Fibroblast of the aortic adventitia (primary cell): ENCODE measurements at regions not wholly inside any gene's neighbourhood (a gene's known extent, or its start where the extent isn't known, plus 50 kb on each side); places are given as distances from the start of the nearest gene placed in this dataset.

ENCODE experiments used
- DNase-seq: peaks from one replicate; pipeline ENCODE4 v3.0.0-alpha.2; 2010; ENCODE audit warnings: low read depth
- H3K4me3 ChIP-seq: 2 replicates; pipeline ENCODE4 v1.5.1; 2011; ENCODE audit warnings: low read depth, mild to moderate bottlenecking, control low read depth, low read length, moderate library complexity
- TF ChIP-seq, protein P1 (sequence below): IDR thresholded peaks from 2 replicates; pipeline ENCODE4 v1.5.1; 2011; ENCODE audit warnings: mild to moderate bottlenecking, low read length, control low read depth, inconsistent platforms; ENCODE audit not compliant: insufficient read depth

DNA sequence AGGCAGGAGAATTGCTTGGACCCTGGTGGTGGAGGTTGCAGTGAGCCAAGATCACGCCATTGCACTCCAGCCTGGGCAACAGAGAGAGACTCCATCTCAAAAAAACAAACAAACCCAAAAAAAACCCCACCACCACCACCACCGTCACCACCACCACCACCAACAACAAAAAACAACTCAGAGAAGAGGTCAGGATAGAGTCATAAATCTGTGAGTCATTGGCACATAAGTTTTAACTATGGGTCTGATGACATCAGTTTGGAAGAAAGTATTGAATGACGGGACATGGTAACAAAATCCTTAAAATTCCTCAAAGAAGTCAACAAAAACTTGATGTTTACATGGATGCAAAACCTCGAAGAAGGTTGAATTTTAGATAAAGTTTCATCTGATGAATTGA lies 288.0 kb upstream of the SFRP2 start:
- H3K4me3 ChIP-seq = no peak overlapping the region
- DNase-seq = no peak
- TF ChIP-seq, protein P1, sequence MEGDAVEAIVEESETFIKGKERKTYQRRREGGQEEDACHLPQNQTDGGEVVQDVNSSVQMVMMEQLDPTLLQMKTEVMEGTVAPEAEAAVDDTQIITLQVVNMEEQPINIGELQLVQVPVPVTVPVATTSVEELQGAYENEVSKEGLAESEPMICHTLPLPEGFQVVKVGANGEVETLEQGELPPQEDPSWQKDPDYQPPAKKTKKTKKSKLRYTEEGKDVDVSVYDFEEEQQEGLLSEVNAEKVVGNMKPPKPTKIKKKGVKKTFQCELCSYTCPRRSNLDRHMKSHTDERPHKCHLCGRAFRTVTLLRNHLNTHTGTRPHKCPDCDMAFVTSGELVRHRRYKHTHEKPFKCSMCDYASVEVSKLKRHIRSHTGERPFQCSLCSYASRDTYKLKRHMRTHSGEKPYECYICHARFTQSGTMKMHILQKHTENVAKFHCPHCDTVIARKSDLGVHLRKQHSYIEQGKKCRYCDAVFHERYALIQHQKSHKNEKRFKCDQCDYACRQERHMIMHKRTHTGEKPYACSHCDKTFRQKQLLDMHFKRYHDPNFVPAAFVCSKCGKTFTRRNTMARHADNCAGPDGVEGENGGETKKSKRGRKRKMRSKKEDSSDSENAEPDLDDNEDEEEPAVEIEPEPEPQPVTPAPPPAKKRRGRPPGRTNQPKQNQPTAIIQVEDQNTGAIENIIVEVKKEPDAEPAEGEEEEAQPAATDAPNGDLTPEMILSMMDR = no peak

DNA sequence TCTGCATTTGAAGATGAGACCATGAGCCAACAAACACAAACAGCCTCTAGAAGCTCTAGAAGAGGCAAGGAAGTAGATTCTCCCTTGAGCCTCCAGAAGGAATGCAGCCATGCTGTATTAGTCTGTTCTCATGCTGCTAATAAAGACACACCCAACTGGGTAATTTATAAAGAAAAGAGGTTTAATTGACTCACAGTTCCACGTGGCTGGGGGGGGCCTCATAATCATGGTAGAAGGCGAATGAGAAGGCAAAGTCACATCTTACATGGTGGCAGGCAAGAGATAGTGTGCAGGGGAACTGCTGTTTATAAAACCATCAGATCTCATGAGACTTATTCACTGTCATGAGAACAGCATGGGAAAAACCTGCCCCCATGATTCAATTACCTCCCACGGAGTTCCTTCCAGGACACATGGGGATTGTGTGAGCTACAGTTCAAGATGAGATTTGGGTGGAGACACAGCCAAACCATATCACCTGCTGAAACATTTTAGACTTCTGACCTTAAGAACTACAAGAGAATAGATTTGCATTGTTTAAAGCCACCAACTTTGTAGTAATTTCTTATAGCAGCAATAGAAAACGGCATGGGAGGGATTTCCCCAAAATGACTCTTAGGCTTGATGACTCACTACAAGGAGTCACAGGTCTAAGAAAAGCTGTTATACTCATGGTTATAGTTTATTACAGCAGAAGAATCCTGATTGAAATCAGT lies 284.4 kb upstream of the SFRP2 start:
- peak; percentile 43 for DNase-seq
- H3K4me3 ChIP-seq = no peak overlapping the region
- TF ChIP-seq, protein P1 = no peak

DNA sequence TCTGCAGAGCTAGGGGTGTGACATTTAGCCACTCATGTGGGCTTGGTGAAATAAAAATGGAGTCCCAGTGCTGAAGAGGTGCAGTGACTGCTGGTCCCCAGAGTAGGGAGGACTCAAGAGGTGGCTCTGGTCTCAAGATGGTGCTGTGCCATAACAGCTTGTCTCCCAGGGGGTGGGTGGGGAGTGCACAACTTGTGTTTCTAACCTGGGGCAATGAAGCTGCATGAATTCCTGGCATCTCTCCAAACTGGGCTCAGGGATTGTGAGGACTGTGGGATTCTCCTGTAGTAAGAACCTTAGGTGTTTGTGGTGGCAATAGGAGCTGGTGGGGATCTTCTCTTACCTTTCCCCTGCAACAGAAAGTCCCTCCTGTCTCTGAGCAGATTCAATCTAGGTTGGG lies 278.9 kb upstream of the SFRP2 start:
- H3K4me3 ChIP-seq = no peak overlapping the region
- TF ChIP-seq, protein P1 = no peak
- DNase-seq = no peak

DNA sequence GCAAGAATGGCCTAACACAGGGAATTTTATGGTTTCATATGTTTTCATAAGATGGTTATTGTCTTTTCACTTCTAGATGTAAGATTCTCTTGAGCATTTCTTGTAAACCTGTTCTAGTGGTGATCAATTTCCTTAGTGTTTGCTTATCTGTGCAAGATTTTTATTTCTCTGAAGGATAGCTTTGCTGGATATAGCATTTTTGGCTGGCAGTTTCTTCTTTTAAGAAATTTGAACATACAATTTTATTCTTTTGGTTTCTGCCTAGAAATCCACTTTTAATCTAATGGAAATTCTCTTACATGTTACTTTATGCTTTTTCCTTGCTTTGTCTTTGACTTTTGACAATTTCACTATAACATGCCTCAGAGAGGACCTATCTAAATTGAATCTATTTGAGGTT lies 276.5 kb upstream of the SFRP2 start:
- TF ChIP-seq, protein P1 = no peak

DNA sequence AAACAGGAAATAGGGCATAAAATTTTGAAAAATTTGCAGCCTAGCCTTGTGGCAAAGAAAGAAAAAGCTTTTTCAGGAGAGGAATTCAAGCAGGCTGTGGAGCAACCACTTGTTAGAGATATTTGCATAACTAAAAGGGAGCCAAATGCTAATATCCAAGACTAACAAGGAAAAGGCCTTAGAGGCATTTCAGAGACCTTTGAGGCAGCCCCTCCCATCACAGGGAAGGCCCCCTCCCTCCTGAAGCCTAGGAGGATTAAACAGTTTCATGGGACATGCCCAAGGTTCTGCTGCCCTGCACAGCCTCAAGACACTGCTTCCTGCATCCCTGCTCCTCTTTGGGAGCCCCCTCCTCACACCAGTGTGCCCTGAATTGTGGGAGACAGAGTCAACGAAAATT lies 275.4 kb upstream of the SFRP2 start:
- H3K4me3 ChIP-seq = no peak overlapping the region
- TF ChIP-seq, protein P1 = no peak
- DNase-seq = no peak

More for the DNA sequence above, 276.5 kb upstream of the SFRP2 start:
- no peak overlapping the region for H3K4me3 ChIP-seq
- DNase-seq = no peak

DNA sequence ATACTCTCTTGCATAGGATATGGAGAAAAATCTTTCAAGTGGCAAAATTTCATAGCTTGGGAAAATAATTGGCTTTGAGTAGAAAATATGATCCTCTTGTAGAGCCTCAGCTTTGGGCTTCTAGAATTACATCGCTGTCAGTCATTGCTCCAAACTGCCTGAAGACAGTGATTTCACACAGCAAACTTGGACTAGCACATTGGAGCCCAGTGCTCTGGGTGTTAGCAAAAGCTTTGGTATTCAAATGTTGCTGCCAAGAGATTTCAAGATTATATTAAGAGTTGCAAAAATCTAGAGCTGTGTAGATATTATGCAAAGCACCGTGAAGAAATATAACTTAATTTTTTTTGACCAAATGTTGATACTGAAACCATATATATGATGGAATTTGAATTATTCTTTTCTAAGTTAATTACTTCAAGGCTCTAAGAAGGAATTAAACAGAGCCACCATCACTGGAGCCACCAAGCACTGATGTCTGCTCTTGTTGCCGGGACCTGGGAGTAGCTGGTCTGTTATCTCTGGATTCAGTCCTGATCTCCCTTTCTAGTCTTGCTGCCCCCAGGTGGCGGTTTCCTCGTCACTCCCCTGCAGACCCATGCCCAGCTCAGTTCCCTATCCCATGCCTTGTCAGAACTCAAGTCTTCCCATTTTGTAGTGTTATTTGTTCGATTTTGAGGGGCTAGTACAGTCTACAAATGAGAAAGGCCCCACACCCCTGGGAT lies 260.7 kb upstream of the SFRP2 start:
- no peak overlapping the region for H3K4me3 ChIP-seq
- DNase-seq = peak; percentile 67
- TF ChIP-seq, protein P1 = peak; percentile 13

DNA sequence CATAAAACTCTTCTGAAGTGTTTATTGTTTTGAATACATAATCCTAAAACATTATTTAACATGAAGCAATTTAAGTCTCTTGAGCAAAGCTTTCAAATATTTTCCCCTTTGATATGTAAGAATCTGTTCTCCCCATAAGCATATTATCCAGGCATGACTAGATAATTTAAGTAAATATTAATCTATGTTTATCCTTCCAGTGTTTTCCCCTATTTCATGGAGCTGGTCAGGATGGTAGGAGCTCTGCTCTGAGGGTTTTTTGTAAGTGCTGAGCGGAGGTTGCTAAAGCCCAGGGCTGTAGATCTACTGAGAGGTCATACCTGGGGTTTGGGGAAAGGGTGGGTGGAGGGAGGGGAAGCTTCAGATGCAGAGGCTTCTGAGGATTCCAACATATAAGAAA lies 258.9 kb upstream of the SFRP2 start:
- no peak for DNase-seq
- no peak overlapping the region for H3K4me3 ChIP-seq
- TF ChIP-seq, protein P1 = no peak
